CD4-positive, alpha-beta T cell treated with Interleukin-4 for 4 hours (primary cell): ENCODE measurements at regions not wholly inside any gene's neighbourhood (a gene's known extent, or its start where the extent isn't known, plus 50 kb on each side); places are given as distances from the start of the nearest gene placed in this dataset.

ENCODE experiments used
- DNase-seq: peaks from one replicate; pipeline ENCODE4 v3.0.0-alpha.2; 2020

GRCh38 chr13:44292545-44292944, 81.1 kb upstream of the SERP2 start:
- no peak for DNase-seq

DNA sequence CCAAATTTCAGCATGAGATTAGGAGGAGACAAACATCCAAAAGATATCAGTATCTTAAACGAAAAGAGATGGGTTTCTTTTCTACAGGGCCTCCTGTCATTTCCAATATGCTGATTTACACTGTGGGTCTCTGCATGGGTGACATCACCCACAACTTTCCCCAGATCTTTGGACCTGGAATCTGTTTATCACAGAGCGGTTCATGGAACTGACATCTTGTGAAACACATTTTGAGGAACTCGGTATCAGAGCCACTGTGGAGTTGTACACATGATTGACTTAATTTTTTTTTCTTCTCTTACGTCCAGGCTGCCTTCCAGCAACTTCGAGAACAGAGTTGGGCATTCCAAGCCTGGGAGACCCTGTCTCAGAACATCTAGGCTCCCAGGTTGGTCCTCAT, 80.2 kb upstream of the SERP2 start:
- DNase-seq: no peak

DNA sequence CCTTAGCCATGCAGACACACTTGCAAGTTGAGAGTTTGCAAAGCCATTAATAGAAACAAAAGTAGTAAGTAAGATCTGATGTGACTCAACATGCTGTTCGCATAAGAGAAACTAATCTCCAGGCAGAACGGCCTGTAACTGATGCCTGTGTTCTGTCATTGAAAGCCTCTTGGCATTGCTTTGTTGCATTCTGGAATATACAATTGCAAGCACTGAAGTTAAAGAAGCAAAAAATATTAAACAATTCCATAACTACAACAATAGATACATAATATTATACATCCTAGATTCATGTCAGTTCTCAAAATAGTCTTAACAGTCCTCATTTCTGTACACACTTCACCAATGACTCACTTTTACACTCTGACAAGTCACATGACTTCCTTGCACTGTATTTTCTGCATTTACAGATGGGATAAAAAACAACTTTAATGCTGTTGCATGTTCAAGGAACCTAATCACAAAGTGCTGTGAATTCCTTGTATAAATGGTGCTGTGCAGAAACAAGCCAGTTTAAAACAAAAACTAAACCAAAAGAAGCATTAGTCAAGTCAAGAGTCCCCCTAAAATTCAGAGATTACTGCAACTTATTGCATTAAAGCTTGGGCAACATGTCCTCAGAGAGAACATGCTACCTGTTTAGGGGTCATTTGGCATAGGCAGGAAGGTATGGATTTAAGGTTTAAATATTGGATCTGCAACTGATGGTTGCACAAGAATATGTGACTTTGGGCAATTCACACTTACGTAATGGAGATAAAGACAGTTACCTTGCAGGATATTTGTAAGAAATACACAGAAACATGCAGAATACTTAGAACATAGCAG, 79.5 kb upstream of the SERP2 start:
- DNase-seq: peak; percentile 11

DNA sequence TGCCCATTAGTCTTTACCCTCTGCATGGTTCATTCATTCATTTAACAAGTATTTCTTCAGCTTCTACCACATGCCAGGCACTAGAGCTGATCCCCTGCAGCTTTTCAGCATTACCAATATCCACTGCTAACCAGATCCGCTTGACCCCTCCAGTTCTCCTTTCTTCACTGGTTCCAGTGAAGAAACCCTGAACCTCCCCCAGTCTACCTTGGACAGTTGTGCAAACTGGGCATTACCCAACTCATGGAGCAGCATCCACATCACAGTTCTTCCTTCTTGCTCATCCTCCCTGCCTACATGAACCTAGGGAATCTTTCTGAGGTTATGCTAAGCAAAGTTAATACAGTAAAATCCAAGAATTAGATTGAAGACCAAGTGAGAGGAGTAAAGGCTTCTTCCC, 78.7 kb upstream of the SERP2 start:
- no peak for DNase-seq

GRCh38 chr13:44296856-44297255, 76.8 kb upstream of the SERP2 start:
- DNase-seq: no peak

DNA sequence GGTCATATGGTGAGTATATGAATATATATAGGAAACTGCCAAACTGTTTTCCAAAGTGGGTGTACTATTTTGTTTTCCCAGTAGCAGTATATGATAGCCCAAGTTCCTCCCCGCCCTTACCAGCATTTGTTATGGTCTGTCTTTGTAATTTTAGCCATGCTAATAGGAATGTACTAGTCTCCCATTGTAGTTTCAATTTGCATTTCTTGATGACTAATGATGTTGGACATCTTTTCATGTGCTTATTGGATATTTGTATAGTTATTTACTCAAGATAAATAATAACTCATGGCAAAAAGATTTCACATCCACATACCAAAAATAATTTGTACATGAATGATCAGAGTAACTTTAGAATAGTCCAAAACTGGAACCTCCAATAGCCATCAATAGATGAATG, 75.3 kb upstream of the SERP2 start:
- no peak for DNase-seq

GRCh38 chr13:44299152-44299943, 74.3 kb upstream of the SERP2 start:
- no peak for DNase-seq

DNA sequence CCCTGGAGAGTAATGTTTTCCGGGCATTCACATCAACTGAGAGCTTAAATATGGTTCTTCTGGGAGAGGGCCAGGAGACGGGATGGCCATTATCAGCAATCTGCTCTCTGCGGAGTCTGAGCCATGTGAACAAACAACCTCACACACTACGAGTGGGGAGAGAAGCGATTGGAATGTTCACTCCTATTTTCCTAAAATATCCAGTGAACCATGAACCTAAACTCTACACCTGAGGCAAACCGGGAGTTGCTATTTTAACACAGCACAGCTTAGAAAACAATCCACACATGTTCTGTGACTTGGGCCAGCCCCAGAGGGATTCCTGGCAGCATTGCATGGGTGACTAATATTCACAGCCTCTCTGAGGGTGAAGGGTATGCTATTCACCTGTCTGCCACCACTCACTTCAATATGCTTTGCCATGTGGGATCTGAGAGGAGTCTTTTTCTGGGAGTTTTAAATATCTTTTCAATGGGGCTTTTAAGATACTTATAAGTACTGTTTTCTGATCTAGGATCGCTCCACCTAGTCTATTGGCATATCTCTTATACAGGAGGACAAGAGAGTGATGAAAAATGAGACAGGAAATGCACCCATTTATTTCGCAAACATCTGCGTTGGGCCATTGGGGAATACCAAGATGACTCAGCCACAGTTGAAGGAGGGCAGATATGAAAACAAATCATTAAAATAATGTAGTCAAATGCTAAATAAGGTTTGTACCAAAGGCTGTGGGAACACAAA, 72.6 kb upstream of the SERP2 start:
- peak; percentile 19 for DNase-seq

- DNase-seq: no peak
These were observed 72.0 kb upstream of the SERP2 start for GRCh38 chr13:44301639-44302015.

GRCh38 chr13:44302233-44302632, 71.4 kb upstream of the SERP2 start:
- no peak for DNase-seq

DNA sequence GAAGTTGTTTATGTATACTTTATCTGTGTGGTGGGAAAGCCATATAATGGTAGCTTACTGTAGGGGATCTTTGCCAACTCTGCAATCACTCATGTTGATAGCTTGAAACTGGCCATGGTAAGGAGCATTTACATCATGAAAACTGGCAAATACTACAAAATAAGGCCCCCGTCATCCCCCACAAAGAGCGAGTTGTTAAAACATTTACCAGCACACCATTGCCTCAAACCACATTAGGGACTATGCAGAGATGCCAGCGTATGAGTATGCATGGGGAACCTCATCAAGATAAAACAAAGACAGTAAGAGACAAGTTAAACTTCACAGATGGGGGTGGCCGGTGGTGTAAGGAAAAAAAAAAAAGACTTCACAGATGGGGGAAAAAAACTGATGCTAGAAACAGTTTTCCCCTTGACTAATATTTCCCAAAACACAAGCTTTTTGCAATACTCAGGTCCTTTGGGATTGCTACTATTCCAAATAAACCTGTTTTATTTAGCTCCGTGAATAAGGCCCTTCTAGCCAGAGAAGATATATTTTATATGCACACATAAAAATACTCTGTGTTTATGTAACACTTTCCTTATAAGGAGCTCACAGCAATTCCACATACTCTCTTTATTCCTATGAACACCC, 70.6 kb upstream of the SERP2 start:
- no peak for DNase-seq

DNA sequence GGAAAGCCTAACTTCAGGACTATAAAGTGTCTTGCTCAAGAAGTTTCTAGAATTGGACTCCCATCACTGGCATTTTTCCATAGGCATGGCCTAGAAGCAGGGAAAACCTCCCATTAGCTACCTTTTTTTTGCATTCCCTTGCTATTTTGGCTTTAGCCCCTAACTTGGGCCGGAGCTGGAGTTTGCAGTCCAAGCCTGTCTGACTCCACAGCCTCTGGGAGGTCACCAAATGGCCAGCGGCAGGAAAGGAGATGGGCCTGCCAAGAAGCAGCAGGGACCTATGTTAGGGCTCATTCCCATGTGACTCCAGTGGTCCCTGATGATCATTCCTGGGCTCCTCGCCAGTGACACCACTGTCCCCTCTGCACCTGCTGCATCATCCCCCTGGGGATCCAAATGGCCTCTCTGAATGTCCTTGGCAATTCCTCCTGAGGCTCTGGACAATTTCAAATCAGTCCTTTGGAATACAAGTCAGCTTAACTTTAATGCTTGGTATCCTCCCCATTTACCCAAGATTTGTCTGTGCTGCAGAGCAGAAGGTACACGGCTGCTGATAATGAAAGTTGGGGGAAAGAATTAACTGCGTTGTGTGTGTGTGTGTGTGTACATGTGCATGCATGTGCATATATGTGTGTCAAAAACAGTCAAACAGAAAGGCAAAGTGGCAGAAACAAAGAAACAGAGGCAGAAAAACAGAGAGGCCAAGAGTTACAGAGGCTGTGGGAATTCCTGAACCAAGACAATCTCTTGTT, 69.8 kb upstream of the SERP2 start:
- DNase-seq: no peak

DNA sequence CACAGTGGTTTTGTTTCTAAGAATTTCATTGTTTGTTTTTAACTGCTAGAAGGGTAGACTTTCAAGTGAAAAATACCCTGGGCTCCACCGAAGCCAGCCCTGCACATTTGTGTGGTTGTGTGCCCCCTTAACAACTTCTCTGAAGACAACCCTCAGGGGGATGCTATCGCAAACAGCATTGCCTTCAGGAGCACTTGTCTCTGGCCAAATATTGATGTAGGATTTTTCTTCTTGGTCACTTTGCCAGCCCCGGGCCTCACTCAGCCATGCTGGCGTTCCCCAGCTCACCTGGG, 69.2 kb upstream of the SERP2 start:
- DNase-seq: no peak

DNA sequence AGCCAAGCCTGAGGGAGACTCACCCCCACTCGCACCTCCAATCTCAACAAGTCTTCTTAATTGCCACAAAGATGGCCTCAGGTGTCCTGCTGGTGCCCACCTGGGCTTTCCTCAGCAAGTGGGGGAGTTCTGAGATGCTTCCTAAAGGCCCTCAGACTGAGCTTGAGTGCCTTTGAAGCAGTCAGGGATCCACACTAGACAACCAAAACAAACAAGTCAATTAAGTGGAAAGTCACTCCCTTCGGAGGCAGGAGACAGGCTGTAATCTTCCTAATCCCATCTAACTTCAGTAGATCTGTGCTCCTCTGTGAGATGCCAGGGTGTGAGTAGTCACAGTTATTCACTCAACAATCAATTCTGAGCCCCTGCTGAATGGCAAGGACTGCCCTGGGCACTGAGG, 68.3 kb upstream of the SERP2 start:
- DNase-seq: no peak

DNA sequence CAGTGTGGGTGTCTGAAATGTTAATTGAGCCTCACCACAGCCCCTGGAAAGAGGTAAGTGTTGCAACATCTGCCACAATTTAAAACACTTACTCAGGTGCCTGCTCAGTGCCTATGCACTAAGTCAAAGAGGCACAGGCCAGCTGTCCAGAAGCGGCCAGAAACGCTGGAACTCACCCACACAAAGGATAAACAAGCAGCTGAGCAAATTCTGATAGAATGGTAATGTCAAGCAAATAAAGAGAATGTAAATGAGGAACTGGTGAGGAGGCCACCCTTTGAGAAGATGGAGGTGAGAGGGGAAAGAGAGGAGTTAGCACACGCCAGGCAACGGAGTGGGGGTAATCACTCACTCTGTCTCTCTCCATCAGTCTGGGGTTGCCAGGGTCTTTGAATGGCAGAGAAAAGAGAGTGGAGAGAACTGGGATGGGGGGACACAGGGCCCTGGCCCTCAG, 67.7 kb upstream of the SERP2 start:
- no peak for DNase-seq

DNA sequence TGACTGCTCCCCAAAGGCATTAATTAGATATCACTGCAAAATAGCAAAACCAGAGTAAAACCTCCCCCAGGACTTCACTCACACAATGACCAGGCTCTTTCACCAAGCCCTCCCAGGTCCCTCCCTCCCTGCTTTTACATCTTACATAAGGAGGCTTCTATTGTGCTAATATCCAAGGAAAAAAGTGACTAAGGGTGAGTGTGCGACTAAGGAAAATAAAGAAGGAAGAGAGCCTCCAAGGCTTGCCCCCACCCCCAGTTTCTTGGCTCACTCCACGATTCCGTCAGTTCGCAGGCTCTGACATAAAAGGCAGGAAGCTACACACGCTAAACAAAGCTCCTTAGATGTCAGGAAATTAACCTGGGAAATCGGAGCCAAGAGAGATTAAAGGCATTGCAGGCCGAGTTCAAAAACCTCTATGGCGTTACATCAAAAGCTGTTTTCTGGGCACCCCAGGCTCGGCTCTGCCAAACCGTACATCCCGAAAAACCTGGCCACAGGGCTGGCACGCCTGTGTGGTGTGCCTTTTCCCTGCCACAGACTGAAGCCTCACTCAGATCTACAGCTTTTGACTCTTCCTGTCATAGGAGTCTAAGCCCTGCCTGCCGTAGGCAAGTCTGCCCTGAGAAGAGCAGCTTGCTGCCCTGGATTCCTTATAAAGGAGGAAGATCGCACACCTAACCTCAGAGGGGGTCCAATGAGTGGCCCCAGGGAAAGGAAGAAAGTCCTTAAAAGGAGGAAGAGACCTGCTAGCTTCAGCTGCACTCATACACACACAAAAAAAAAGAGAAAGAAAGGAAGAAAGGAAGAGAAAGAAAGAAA, 67.0 kb upstream of the SERP2 start:
- DNase-seq: no peak

DNA sequence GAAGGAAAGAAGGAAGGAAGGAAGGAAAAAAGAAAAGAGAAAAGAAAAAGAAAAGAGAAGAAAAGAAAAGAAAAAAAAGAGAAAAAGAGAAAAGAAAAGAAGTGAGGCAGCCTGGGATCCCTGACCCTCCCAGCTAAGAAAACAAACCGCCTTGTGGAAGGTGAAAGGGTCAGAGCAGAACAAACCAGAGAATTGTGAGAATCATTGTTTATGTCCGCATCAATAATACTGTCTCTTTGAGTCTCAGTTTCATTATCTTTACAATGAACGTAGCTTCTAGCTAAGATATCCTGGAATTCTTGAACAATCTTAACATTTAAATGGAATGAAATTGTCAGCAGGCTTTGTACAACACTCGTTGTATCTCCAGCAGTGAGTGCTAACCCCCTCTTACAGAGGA, 66.4 kb upstream of the SERP2 start:
- DNase-seq: no peak

GRCh38 chr13:44307844-44308243, 65.8 kb upstream of the SERP2 start:
- DNase-seq: no peak

GRCh38 chr13:44308352-44308751, 65.3 kb upstream of the SERP2 start:
- no peak for DNase-seq

- no peak for DNase-seq
These were observed 63.5 kb upstream of the SERP2 start for GRCh38 chr13:44309794-44310757.
